Body of pancreas (tissue), 4 donors: ENCODE measurements at regions not wholly inside any gene's neighbourhood (a gene's known extent, or its start where the extent isn't known, plus 50 kb on each side); places are given as distances from the start of the nearest gene placed in this dataset.

Source experiments
- POLR2A ChIP-seq, 3 donors: fragments of 450-650 bp; IDR thresholded peaks; one replicate each; pipeline ENCODE4 v1.6.1; 2016; ENCODE audit warnings: antibody characterized with exemption in 3 of 3, mild to moderate bottlenecking in 2 of 3
- TF ChIP-seq, protein P1 (sequence below), 7 experiments: fragments of 450-650 bp in 4 of 7; fragments of 200-600 bp in 3 of 7; sonication (generic) in 3 of 7; IDR thresholded peaks; one replicate each; pipeline ENCODE4 v1.5.1; 2016 to 2019; ENCODE audit warnings: antibody characterized with exemption in 7 of 7

DNA sequence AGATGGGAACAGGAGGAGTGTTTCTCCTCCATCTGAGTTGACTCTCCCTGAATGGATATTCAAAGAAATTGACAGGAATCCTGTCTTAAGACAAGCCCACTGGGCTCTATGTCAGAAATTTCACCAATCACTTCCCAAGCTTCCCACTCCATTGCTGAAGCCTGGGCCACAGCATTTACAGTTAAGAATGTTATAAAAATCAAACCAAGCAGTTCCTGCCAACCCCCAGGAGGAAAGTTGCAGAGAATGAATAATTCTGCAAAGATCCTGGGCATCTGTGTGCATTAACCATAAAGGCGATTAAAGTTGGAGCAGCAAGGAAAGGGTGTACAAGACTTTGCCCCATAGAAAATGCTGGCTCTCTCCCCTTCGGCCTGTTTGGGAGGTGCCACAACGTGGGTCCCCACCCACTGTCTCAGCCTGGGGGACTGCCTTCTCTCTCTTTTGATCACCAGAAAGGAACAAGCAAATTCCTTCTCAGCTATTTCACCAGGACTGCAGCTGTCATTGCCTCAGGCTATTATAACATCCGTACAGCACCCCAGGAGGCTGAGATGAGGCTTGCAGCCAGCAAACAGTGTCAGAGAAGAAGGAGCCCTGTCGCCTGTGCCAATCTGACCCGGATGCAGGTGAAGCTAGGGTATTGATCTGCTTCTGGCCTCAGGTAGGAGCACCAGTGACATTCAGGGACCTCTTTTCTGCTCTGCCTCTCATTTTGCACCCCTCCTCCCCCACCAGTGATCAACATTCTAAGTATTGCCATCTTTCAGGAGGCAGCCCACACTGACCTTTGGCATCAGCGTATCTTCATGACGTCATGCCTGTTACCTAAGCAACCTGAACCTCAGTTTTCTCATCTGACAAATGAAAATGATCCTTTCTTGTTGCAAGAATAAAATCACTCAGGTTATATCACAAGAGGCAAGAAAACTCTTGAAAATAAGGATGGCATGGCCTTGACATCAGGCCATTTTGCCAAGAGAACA, 219.0 kb downstream of the SH3BP4 start:
- no peak for TF ChIP-seq POLR2A (IDR thresholded peaks at IDR 0.05)
- TF ChIP-seq, protein P1, sequence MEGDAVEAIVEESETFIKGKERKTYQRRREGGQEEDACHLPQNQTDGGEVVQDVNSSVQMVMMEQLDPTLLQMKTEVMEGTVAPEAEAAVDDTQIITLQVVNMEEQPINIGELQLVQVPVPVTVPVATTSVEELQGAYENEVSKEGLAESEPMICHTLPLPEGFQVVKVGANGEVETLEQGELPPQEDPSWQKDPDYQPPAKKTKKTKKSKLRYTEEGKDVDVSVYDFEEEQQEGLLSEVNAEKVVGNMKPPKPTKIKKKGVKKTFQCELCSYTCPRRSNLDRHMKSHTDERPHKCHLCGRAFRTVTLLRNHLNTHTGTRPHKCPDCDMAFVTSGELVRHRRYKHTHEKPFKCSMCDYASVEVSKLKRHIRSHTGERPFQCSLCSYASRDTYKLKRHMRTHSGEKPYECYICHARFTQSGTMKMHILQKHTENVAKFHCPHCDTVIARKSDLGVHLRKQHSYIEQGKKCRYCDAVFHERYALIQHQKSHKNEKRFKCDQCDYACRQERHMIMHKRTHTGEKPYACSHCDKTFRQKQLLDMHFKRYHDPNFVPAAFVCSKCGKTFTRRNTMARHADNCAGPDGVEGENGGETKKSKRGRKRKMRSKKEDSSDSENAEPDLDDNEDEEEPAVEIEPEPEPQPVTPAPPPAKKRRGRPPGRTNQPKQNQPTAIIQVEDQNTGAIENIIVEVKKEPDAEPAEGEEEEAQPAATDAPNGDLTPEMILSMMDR (IDR thresholded peaks at IDR 0.05), result peak in 1 of 7 experiments; percentile 20
